ENCODE measurements at regions not wholly inside any gene's neighbourhood (a gene's known extent, or its start where the extent isn't known, plus 50 kb on each side); places are given as distances from the start of the nearest gene placed in this dataset.

DNA sequence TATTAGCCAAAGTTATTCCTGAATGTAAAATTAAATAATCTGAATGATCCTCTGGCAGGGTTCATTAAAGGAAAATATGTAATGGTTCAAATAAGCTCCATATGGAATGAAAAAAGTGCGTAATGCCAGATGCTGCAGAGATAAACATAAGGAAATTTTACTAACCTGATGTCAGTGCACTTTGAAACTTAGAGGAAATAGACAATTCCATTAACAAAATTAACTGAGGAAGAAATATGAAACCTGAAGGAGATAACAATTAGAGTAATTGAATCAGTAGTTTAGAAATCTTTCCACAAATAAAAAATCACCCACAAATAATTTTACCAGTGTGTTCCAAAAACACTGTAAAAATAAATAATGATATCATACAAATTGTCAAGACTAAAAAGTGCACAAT lies 387.5 kb downstream of the GRIA2 start:
- no peak for DNase-seq (ENCODE audit: low read depth, low spot score)
- no peak overlapping the region for H3K27ac Mint-ChIP-seq (ENCODE audit: unreplicated experiment)
- no peaks in the 10 kb centered on the region for H3K4me1 Mint-ChIP-seq
- no peaks in the 10 kb centered on the region for H3K36me3 Mint-ChIP-seq (ENCODE audit: low read depth)
- TF ChIP-seq, protein P1, sequence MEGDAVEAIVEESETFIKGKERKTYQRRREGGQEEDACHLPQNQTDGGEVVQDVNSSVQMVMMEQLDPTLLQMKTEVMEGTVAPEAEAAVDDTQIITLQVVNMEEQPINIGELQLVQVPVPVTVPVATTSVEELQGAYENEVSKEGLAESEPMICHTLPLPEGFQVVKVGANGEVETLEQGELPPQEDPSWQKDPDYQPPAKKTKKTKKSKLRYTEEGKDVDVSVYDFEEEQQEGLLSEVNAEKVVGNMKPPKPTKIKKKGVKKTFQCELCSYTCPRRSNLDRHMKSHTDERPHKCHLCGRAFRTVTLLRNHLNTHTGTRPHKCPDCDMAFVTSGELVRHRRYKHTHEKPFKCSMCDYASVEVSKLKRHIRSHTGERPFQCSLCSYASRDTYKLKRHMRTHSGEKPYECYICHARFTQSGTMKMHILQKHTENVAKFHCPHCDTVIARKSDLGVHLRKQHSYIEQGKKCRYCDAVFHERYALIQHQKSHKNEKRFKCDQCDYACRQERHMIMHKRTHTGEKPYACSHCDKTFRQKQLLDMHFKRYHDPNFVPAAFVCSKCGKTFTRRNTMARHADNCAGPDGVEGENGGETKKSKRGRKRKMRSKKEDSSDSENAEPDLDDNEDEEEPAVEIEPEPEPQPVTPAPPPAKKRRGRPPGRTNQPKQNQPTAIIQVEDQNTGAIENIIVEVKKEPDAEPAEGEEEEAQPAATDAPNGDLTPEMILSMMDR (conservative IDR thresholded peaks at IDR 0.05), result no peak
- H3K4me3 Mint-ChIP-seq, result no peak overlapping the region
- H3K9me3 Mint-ChIP-seq, result no peaks in the 10 kb centered on the region
- no peaks in the 10 kb centered on the region for H3K27me3 Mint-ChIP-seq (ENCODE audit: low read depth)

DNA sequence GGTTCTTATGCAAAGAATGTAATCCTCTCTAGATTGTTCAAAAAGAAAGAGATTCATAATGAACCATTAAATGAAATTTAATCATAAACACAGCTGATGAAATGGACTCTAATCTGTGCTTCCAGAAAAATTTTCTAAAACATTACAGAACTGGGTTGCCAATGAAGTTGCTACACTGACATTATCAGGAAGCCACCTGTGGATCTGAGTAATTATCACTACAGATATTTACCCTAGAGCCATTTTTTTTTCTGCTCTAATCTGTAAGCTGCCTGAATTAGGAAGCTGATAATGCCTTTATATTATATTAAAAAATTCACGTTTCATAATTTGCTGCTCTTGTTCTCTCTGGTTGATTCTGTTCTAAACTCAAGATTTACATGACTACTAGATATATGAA lies 380.1 kb downstream of the GRIA2 start:
- H3K4me1 Mint-ChIP-seq, result no peaks in the 10 kb centered on the region
- TF ChIP-seq, protein P1 (conservative IDR thresholded peaks at IDR 0.05), result no peak
- no peak overlapping the region for H3K27ac Mint-ChIP-seq (ENCODE audit: unreplicated experiment)
- H3K9me3 Mint-ChIP-seq, result peaks cover 6% of the 10 kb centered on the region
- H3K36me3 Mint-ChIP-seq (ENCODE audit: low read depth), result no peaks in the 10 kb centered on the region
- DNase-seq (ENCODE audit: low read depth, low spot score), result no peak
- H3K4me3 Mint-ChIP-seq, result no peak overlapping the region
- no peaks in the 10 kb centered on the region for H3K27me3 Mint-ChIP-seq (ENCODE audit: low read depth)

DNA sequence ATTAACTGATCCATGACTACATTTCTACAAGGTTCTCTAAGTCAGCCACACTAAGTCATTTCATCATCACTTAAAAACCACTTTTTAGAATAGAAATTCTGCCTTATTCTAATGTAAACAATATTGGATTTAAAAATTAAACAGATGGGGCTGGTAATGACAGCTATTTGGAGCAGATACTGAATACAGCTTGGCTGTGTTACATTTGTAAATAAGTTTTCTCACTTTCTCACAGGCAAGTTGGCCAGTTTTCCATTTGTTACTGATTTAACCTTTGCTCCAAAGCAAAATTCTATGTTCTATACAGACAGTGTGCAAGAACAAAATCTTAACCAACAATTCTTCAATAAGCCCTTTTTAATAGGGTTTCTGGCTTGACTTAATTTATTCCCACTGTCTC lies 370.7 kb downstream of the GRIA2 start:
- Mint-ChIP-seq H3K4me3 (no peak overlapping the region), H3K27ac (ENCODE audit: unreplicated experiment) (no peak overlapping the region), H3K9me3 (peaks cover under 1% of the 10 kb centered on the region), H3K36me3 (ENCODE audit: low read depth) (no peaks in the 10 kb centered on the region), H3K4me1 (no peaks in the 10 kb centered on the region), H3K27me3 (ENCODE audit: low read depth) (no peaks in the 10 kb centered on the region)
- no peak for DNase-seq (ENCODE audit: low read depth, low spot score)
- TF ChIP-seq, protein P1 (conservative IDR thresholded peaks at IDR 0.05), result no peak

DNA sequence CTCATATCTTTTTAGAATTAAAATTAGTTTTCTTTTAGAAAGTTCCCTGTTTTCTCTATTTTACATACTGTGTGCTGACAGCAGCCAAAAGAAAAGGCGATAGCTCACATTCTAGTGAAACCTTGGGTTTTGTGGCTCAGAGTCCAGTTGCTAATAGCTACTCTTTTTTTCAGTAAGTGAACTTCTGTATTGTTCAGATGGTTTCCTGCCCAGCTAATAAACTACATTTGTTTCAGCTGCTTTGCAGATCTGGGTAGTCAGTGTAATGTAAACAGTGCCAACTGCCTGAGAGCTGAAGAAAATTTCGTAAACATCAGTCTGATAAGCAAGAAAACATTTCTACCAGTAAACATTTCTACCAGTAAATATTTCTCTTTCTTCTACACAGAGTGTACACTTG lies 370.2 kb downstream of the GRIA2 start:
- Mint-ChIP-seq H3K27ac (ENCODE audit: unreplicated experiment) (no peak overlapping the region), H3K27me3 (ENCODE audit: low read depth) (no peaks in the 10 kb centered on the region), H3K4me1 (no peaks in the 10 kb centered on the region), H3K9me3 (no peaks in the 10 kb centered on the region), H3K4me3 (no peak overlapping the region), H3K36me3 (ENCODE audit: low read depth) (no peaks in the 10 kb centered on the region)
- TF ChIP-seq, protein P1 (conservative IDR thresholded peaks at IDR 0.05), result no peak
- DNase-seq (ENCODE audit: low read depth, low spot score), result no peak

DNA sequence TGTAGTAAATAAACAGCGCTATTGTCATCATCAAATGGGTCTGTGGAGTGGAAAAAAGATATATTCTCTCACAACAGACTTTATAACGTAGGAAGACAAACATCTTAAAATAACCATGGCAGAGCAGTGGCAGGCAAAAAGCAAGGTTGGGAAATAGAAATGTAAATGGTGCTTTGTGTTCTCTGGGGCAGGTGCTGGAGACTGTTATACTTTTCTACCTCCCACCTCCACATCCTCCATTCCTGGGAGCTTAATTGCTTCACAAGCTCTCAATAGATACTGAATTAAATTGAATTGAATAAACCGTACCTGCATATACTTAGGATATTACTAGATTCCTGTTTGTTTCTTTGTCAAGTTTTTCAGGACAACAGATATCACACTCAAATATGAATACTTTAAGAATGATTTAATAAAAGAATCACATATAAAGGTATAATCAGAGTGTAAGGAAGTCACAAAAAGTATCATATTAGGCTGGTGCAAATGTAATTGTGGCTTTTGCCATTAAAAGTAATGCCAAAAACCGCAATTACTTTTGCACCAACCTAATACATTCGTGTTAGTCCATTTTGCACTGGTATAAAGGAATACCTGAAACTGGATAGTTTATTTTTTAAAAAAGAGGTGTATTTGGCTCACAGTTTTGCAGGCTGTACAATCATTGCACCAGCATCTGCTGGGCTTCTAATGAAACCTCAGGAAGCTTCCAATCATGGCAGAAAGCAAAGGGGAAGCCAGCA lies 367.3 kb downstream of the GRIA2 start:
- H3K36me3 Mint-ChIP-seq (ENCODE audit: low read depth), result no peaks in the 10 kb centered on the region
- DNase-seq (ENCODE audit: low read depth, low spot score), result no peak
- H3K9me3 Mint-ChIP-seq, result no peaks in the 10 kb centered on the region
- H3K4me1 Mint-ChIP-seq, result no peaks in the 10 kb centered on the region
- no peaks in the 10 kb centered on the region for H3K27me3 Mint-ChIP-seq (ENCODE audit: low read depth)
- H3K4me3 Mint-ChIP-seq, result no peak overlapping the region
- no peak overlapping the region for H3K27ac Mint-ChIP-seq (ENCODE audit: unreplicated experiment)
- TF ChIP-seq, protein P1 (conservative IDR thresholded peaks at IDR 0.05), result no peak
